Choroid plexus epithelial cell (primary cell): ENCODE measurements at regions not wholly inside any gene's neighbourhood (a gene's known extent, or its start where the extent isn't known, plus 50 kb on each side); places are given as distances from the start of the nearest gene placed in this dataset.

ENCODE experiments used
- DNase-seq: peaks from one replicate; pipeline ENCODE4 v3.0.0-alpha.2; 2010; ENCODE audit warnings: low read depth
- H3K4me3 ChIP-seq: 2 replicates; pipeline ENCODE4 v1.5.1; 2011; ENCODE audit warnings: low read depth, mild to moderate bottlenecking, control low read depth, low read length, moderate library complexity
- TF ChIP-seq, protein P1 (sequence below): conservative IDR thresholded peaks from 2 replicates; pipeline ENCODE4 v1.5.1; 2011; ENCODE audit warnings: low read depth, mild to moderate bottlenecking, control low read depth, inconsistent platforms, low read length, moderate library complexity

- TF ChIP-seq, protein P1, sequence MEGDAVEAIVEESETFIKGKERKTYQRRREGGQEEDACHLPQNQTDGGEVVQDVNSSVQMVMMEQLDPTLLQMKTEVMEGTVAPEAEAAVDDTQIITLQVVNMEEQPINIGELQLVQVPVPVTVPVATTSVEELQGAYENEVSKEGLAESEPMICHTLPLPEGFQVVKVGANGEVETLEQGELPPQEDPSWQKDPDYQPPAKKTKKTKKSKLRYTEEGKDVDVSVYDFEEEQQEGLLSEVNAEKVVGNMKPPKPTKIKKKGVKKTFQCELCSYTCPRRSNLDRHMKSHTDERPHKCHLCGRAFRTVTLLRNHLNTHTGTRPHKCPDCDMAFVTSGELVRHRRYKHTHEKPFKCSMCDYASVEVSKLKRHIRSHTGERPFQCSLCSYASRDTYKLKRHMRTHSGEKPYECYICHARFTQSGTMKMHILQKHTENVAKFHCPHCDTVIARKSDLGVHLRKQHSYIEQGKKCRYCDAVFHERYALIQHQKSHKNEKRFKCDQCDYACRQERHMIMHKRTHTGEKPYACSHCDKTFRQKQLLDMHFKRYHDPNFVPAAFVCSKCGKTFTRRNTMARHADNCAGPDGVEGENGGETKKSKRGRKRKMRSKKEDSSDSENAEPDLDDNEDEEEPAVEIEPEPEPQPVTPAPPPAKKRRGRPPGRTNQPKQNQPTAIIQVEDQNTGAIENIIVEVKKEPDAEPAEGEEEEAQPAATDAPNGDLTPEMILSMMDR = no peak
- H3K4me3 ChIP-seq = no peak overlapping the region
- no peak for DNase-seq
Observed at GRCh38 chr4:41870035-41870434, 65.2 kb upstream of the TMEM33 start.

- no peak overlapping the region for H3K4me3 ChIP-seq
- no peak for DNase-seq
- TF ChIP-seq, protein P1 = no peak
Observed at GRCh38 chr4:41866799-41867677, 68.2 kb upstream of the TMEM33 start.

GRCh38 chr4:41865981-41866798 lies 69.0 kb upstream of the TMEM33 start:
- H3K4me3 ChIP-seq = no peak overlapping the region
- no peak for DNase-seq
- TF ChIP-seq, protein P1 = no peak

DNA sequence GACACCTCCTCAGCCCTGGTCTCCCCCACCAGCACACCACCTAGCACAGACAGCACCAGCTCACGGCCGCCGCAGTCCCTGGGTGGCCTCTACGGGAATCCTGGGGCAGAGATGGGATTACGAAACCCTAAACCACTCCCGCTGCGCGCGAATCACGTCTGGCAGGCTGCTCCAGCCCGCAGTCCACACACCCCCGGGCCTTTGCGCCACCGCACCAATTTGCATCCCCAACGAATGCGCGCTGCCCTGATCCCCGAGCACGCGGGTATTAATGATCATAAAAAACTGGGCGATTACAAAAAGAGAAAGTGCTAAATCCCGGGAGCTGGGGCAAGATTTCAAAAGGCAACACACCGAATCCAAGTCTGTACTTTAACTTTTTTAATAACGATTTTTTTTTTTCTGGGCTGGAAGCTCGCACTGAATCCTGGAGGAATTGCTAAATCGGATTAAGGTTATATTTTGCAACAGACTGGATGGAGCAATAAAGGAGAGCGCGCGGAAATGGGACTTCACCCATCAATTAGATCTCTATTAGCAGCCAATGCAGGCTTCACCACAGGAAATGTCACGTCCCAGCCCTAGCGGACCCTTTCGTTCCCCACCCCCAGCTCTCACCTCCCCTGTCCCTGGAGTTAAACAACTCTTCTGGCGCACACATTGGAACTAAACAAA lies 69.8 kb upstream of the TMEM33 start:
- no peak for DNase-seq
- TF ChIP-seq, protein P1 = no peak
- no peak overlapping the region for H3K4me3 ChIP-seq

DNA sequence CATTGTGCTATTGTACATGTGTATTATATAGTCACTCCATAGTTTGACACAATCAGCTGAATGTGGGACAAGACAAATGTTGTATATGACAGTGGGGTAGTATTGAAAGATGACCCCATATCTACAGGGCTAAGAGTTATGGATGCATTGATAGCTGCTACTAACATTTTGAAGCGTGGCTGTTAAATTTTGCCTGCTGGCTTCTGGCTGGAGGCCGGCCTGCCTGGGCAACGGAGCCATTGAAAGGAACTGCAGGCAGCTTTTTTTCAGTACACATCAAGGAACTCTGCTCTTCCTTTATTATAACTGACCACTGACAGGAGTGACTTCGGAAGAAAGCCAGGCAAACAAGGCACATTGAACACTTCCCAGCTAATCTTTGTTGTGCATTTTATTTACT lies 76.1 kb upstream of the TMEM33 start:
- no peak overlapping the region for H3K4me3 ChIP-seq
- TF ChIP-seq, protein P1 = no peak
- DNase-seq = no peak

DNA sequence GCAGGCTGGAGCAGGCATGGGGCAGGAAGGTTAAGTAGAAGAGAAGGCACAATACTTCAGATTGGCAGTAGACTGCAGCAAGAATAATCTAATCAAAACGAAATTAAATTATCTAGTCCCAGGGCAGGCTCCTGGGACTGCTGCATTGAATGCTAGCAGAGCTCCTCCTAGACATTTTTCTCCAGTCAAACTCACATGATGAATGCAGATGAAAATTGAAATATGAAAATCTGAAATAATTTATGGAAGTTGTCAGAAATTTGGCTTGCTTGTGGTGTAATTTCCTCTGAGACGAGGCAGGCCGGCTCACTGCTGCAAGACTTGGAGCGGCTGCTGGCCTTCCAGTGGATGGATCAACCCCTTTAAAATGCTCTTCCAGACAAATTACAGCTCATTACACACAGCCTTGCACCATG lies 78.0 kb upstream of the TMEM33 start:
- TF ChIP-seq, protein P1 = no peak
- no peak overlapping the region for H3K4me3 ChIP-seq
- no peak for DNase-seq
